ENCODE measurements at regions not wholly inside any gene's neighbourhood (a gene's known extent, or its start where the extent isn't known, plus 50 kb on each side); places are given as distances from the start of the nearest gene placed in this dataset.

DNA sequence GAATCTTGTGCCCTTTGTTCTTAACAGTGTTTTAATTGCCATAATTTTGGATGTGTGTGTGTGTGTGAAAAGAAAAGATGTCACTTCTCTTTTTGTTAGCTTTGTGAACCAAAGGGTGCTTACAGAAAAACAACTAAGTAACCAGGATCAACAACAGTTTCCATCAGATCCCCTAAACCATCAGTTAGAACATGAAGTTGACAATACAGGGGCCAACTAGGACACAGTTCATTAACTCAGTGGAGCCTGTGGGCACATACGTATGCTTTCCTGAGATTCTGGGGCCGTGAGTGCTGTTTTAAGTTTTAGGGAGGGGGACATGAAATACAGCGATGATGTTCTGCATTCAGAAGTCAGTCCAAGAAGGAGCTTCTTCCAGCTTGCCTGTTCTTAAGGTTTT, 133.6 kb downstream of the TLR5 start:
- Histone ChIP-seq H3K27ac (ENCODE audit: insufficient read depth, low read depth, low read length) (no peak overlapping the region), H3K9ac (replicated peaks; ENCODE audit: extremely low read depth, insufficient read depth, low read length) (no peak overlapping the region), H2AFZ (ENCODE audit: low read depth, low read length) (no peak overlapping the region), H4K20me1 (replicated peaks; ENCODE audit: control insufficient read depth, extremely low read depth, insufficient read depth, low read length) (no peaks in the 10 kb centered on the region), H3K4me2 (ENCODE audit: insufficient read depth, low read length) (no peak overlapping the region), H3K4me3 (replicated peaks in 1 of 3; ENCODE audit: insufficient read depth in 1 of 3, low read depth in 1 of 3, low read length in 3 of 3) (no peak overlapping the region), H3K79me2 (ENCODE audit: control insufficient read depth, insufficient read depth, low read length) (no peaks in the 10 kb centered on the region), H3K9me1 (replicated peaks; ENCODE audit: control insufficient read depth, extremely low read depth, insufficient read depth, low read length) (no peaks in the 10 kb centered on the region), H3K9me3 (replicated peaks; ENCODE audit: control insufficient read depth, insufficient read depth, low read length) (no peaks in the 10 kb centered on the region), H3K27me3 (ENCODE audit: control insufficient read depth in 2 of 2, insufficient read depth in 2 of 2, low read length in 2 of 2) (no peaks in the 10 kb centered on the region), H3K4me1 (ENCODE audit: control insufficient read depth, extremely low read depth, insufficient read depth, low read length) (no peaks in the 10 kb centered on the region), H3K36me3 (ENCODE audit: control insufficient read depth in 2 of 2, extremely low read depth in 1 of 2, insufficient read depth in 2 of 2, low read length in 2 of 2) (no peaks in the 10 kb centered on the region)
- TF ChIP-seq POLR2AphosphoS5 (IDR thresholded peaks at IDR 0.05; ENCODE audit: insufficient read depth, low read depth, low read length), result no peak
- CTCF ChIA-PET, result no interaction called here
- intact Hi-C loops (cut with micrococcal nuclease), result loop anchor here (1.0 kb wide), 1 partner anchor 15 kb away; no protein-coding TSS in a partner anchor
- DNase-seq (ENCODE audit: low read depth, low spot score) (no peak), FAIRE-seq (no peak)
- dilution Hi-C loops (cut with MboI; ENCODE audit: extremely low pct_ligation_motif_present, low sequenced_read_pairs), result no loop called here
- POLR2A ChIA-PET, result no interaction called here
- no TSS peak for BruUV-seq (replicated peaks)

- CTCF ChIA-PET, result interaction anchor here (0.8 to 1.5 kb wide), 4 partner anchors 9 to 113 kb away, joined by 3 to 8 read pairs (median 3); no protein-coding TSS in a partner anchor
- dilution Hi-C loops (cut with MboI; ENCODE audit: extremely low pct_ligation_motif_present, low sequenced_read_pairs) (no loop called here), intact Hi-C loops (cut with micrococcal nuclease) (no loop called here)
- Histone ChIP-seq H3K36me3 (ENCODE audit: control insufficient read depth in 2 of 2, extremely low read depth in 1 of 2, insufficient read depth in 2 of 2, low read length in 2 of 2) (no peaks in the 10 kb centered on the region), H3K9ac (replicated peaks; ENCODE audit: extremely low read depth, insufficient read depth, low read length) (no peak overlapping the region), H3K9me3 (replicated peaks; ENCODE audit: control insufficient read depth, insufficient read depth, low read length) (no peaks in the 10 kb centered on the region), H3K27ac (ENCODE audit: insufficient read depth, low read depth, low read length) (no peak overlapping the region), H3K4me1 (ENCODE audit: control insufficient read depth, extremely low read depth, insufficient read depth, low read length) (no peaks in the 10 kb centered on the region), H3K27me3 (ENCODE audit: control insufficient read depth in 2 of 2, insufficient read depth in 2 of 2, low read length in 2 of 2) (no peaks in the 10 kb centered on the region), H2AFZ (ENCODE audit: low read depth, low read length) (no peak overlapping the region), H3K9me1 (replicated peaks; ENCODE audit: control insufficient read depth, extremely low read depth, insufficient read depth, low read length) (no peaks in the 10 kb centered on the region), H3K4me2 (ENCODE audit: insufficient read depth, low read length) (no peak overlapping the region), H3K4me3 (replicated peaks in 1 of 3; ENCODE audit: insufficient read depth in 1 of 3, low read depth in 1 of 3, low read length in 3 of 3) (no peak overlapping the region), H4K20me1 (replicated peaks; ENCODE audit: control insufficient read depth, extremely low read depth, insufficient read depth, low read length) (no peaks in the 10 kb centered on the region), H3K79me2 (ENCODE audit: control insufficient read depth, insufficient read depth, low read length) (no peaks in the 10 kb centered on the region)
- no peak for TF ChIP-seq POLR2A (IDR thresholded peaks at IDR 0.05; ENCODE audit: low read depth, low read length)
- TF ChIP-seq FOS (IDR thresholded peaks at IDR 0.05; ENCODE audit: borderline replicate concordance, insufficient read depth, low read length), result no peak
- no peak for TF ChIP-seq MYC (IDR thresholded peaks at IDR 0.05; ENCODE audit: low read depth, low read length)
- TF ChIP-seq, protein P1, sequence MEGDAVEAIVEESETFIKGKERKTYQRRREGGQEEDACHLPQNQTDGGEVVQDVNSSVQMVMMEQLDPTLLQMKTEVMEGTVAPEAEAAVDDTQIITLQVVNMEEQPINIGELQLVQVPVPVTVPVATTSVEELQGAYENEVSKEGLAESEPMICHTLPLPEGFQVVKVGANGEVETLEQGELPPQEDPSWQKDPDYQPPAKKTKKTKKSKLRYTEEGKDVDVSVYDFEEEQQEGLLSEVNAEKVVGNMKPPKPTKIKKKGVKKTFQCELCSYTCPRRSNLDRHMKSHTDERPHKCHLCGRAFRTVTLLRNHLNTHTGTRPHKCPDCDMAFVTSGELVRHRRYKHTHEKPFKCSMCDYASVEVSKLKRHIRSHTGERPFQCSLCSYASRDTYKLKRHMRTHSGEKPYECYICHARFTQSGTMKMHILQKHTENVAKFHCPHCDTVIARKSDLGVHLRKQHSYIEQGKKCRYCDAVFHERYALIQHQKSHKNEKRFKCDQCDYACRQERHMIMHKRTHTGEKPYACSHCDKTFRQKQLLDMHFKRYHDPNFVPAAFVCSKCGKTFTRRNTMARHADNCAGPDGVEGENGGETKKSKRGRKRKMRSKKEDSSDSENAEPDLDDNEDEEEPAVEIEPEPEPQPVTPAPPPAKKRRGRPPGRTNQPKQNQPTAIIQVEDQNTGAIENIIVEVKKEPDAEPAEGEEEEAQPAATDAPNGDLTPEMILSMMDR (IDR thresholded peaks at IDR 0.05; ENCODE audit: extremely low read depth in 1 of 2, insufficient read depth in 1 of 2, low read depth in 1 of 2, low read length in 2 of 2), result no peak
- no peak for TF ChIP-seq POLR2AphosphoS5 (IDR thresholded peaks at IDR 0.05; ENCODE audit: insufficient read depth, low read depth, low read length)
- no peak for TF ChIP-seq MAX (IDR thresholded peaks at IDR 0.05; ENCODE audit: insufficient read depth, insufficient read length)
- TF ChIP-seq EZH2 (IDR thresholded peaks at IDR 0.05; ENCODE audit: borderline replicate concordance, low read depth, low read length, severe bottlenecking), result no peak
- TF ChIP-seq GATA2 (IDR thresholded peaks at IDR 0.05; ENCODE audit: insufficient read depth, insufficient read length, low read depth, low read length), result no peak
- no peak for TF ChIP-seq JUN (IDR thresholded peaks at IDR 0.05; ENCODE audit: borderline replicate concordance, insufficient read depth, insufficient read length, low read depth)
- no peak for DNase-seq (ENCODE audit: low read depth, low spot score)
- no peak for FAIRE-seq
- BruUV-seq (replicated peaks), result no TSS peak
- POLR2A ChIA-PET, result no interaction called here
Measured at GRCh38 chr1:223010582-223011504, 132.2 kb downstream of the TLR5 start.
